HFF-Myc (cell line): ENCODE measurements at regions not wholly inside any gene's neighbourhood (a gene's known extent, or its start where the extent isn't known, plus 50 kb on each side); places are given as distances from the start of the nearest gene placed in this dataset.
"Not testable (repeated sequence)": the region's sequence is repeated elsewhere in the genome, so short reads cannot be mapped to it uniquely, and the experiment has no call there.

ENCODE experiments used
- DNase-seq: peaks from one replicate; pipeline ENCODE4 v3.0.0-alpha.2; 2011; ENCODE audit warnings: low read depth; ENCODE audit errors: extremely low read depth
- H3K4me3 ChIP-seq: replicated peaks from 2 replicates; pipeline ENCODE4 v1.5.1; 2011; ENCODE audit warnings: low read depth, mild to moderate bottlenecking, control low read depth, low read length
- CTCF ChIP-seq: IDR thresholded peaks from 2 replicates; pipeline ENCODE4 v1.5.1; 2012; ENCODE audit warnings: mild to moderate bottlenecking, low read depth, low read length, control low read depth; ENCODE audit errors: missing control alignments

- DNase-seq = no peak
- H3K4me3 ChIP-seq = no peak overlapping the region
Observed at GRCh38 chr9:19630760-19631159, 158.1 kb downstream of the SLC24A2 start.

GRCh38 chr9:19629488-19629887 is 159.3 kb downstream of the SLC24A2 start:
- no peak for TF ChIP-seq CTCF
- DNase-seq = no peak
- H3K4me3 ChIP-seq = no peak overlapping the region

More at GRCh38 chr9:19630760-19631159, 158.1 kb downstream of the SLC24A2 start:
- no peak for TF ChIP-seq CTCF

- DNase-seq, H3K4me3 ChIP-seq: not testable (repeated sequence)
Observed at GRCh38 chr9:19625426-19625825, 163.4 kb downstream of the SLC24A2 start.

DNA sequence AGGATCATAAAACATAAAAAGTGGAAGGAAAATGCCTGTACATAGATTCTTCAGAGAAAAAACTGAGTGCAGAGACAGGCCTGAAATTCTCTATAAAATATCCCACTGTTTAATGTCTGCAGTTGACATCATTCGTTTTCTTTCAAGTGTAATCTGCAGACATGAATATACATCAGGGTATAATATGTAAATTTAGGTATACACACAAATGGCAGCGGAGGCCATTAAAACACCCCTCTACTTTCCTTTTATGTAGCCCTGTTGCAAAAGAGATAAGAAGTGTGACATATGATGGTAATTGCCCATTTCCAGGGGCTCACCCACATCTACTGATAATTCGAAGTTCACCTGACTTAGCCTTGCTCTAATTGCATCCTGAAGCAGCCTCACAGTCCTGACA is 164.3 kb downstream of the SLC24A2 start:
- no peak for DNase-seq
- no peak for TF ChIP-seq CTCF
- H3K4me3 ChIP-seq = no peak overlapping the region

GRCh38 chr9:19623941-19624340 is 164.9 kb downstream of the SLC24A2 start:
- TF ChIP-seq CTCF = no peak
- no peak overlapping the region for H3K4me3 ChIP-seq
- DNase-seq = no peak

- TF ChIP-seq CTCF = no peak
- DNase-seq = no peak
- no peak overlapping the region for H3K4me3 ChIP-seq
Observed at GRCh38 chr9:19620326-19620725, 168.5 kb downstream of the SLC24A2 start.

- TF ChIP-seq CTCF = no peak
- DNase-seq = no peak
- no peak overlapping the region for H3K4me3 ChIP-seq
Observed at GRCh38 chr9:19619221-19619620, 169.6 kb downstream of the SLC24A2 start.
